ENCODE measurements at regions not wholly inside any gene's neighbourhood (a gene's known extent, or its start where the extent isn't known, plus 50 kb on each side); places are given as distances from the start of the nearest gene placed in this dataset.

GRCh38 chr1:30052178-30052577 is 671.2 kb downstream of the MATN1 start:
- no peak for DNase-seq (ENCODE audit: low spot score)

GRCh38 chr1:30051777-30052176 is 671.6 kb downstream of the MATN1 start:
- no peak for DNase-seq (ENCODE audit: low spot score)

GRCh38 chr1:30049748-30050296 is 673.6 kb downstream of the MATN1 start:
- no peak for DNase-seq (ENCODE audit: low spot score)

- no peak for DNase-seq (ENCODE audit: low spot score)
These were observed 674.5 kb downstream of the MATN1 start for GRCh38 chr1:30048905-30049304.

- no peak for DNase-seq (ENCODE audit: low spot score)
These were observed 675.8 kb downstream of the MATN1 start for GRCh38 chr1:30047576-30047975.

GRCh38 chr1:30046751-30047150 is 676.6 kb downstream of the MATN1 start:
- DNase-seq (ENCODE audit: low spot score), result no peak

GRCh38 chr1:30045304-30046090 is 677.9 kb downstream of the MATN1 start:
- no peak for DNase-seq (ENCODE audit: low spot score)

- DNase-seq (ENCODE audit: low spot score), result no peak
These were observed 678.7 kb downstream of the MATN1 start for GRCh38 chr1:30044656-30045144.

- no peak for DNase-seq (ENCODE audit: low spot score)
These were observed 679.5 kb downstream of the MATN1 start for GRCh38 chr1:30043731-30044408.

GRCh38 chr1:30043256-30043655 is 680.1 kb downstream of the MATN1 start:
- no peak for DNase-seq (ENCODE audit: low spot score)

- no peak for DNase-seq (ENCODE audit: low spot score)
These were observed 680.8 kb downstream of the MATN1 start for GRCh38 chr1:30042438-30043147.

- DNase-seq (ENCODE audit: low spot score), result no peak
These were observed 681.5 kb downstream of the MATN1 start for GRCh38 chr1:30041741-30042437.

- no peak for DNase-seq (ENCODE audit: low spot score)
These were observed 683.0 kb downstream of the MATN1 start for GRCh38 chr1:30040081-30041019.

- no peak for DNase-seq (ENCODE audit: low spot score)
These were observed 683.9 kb downstream of the MATN1 start for GRCh38 chr1:30039354-30040080.

GRCh38 chr1:30038134-30039025 is 685.0 kb downstream of the MATN1 start:
- DNase-seq (ENCODE audit: low spot score), result no peak

- no peak for DNase-seq (ENCODE audit: low spot score)
These were observed 685.9 kb downstream of the MATN1 start for GRCh38 chr1:30037251-30038118.

- no peak for DNase-seq (ENCODE audit: low spot score)
These were observed 686.7 kb downstream of the MATN1 start for GRCh38 chr1:30036666-30037065.

GRCh38 chr1:30036229-30036547 is 687.2 kb downstream of the MATN1 start:
- DNase-seq (ENCODE audit: low spot score), result no peak
